ENCODE measurements at regions not wholly inside any gene's neighbourhood (a gene's known extent, or its start where the extent isn't known, plus 50 kb on each side); places are given as distances from the start of the nearest gene placed in this dataset.

DNA sequence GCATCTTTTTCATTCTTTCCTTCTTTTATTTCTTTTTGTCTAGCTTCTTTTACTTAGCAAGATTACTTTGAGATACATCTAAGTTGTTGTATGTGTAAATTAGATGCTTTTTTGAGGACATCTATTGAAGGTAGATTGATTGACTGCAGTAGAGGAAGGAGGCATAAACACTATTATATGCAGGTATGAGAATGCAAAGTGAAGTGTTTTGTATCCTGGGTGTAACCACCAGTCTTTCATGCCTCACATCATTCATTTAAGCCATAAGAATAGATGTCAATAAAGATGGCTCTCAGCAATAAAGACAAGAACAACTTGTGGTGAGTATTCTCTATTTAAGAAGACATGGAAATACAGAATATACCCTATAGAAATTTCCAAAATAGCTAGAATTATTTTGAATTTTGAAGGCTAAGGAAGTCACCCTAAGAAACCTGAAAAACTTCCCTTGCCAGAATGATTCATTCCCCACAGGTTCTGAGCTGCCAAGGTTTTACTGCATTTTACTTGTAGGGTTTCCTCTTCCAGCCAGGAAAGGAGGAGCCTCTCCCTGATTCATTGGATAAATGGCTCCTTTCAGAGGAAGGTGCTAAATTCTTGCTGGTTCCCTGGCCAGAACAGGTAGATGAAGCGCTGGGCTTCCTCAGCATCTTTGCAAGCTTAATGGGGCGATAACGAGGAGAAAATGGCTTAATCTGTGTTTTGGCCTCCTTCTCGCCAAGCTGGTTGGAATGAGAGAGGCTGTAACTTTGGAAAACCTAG lies 279.8 kb upstream of the SLC14A2 start:
- no peaks in the 10 kb centered on the region for H3K36me3 ChIP-seq (ENCODE audit: insufficient read depth, low read length)
- H3K9ac ChIP-seq (ENCODE audit: insufficient read length): no peak overlapping the region
- no peaks in the 10 kb centered on the region for H3K9me3 ChIP-seq (ENCODE audit: low read depth, low read length)
- TF ChIP-seq POLR2AphosphoS5 (IDR thresholded peaks at IDR 0.05; ENCODE audit: borderline replicate concordance, low read depth, low read length): no peak
- no peak for TF ChIP-seq FOXP2 (optimal IDR thresholded peaks at IDR 0.05; ENCODE audit: control extremely low read depth, extremely low read length, insufficient read depth)
- no peak for TF ChIP-seq EZH2 (IDR thresholded peaks at IDR 0.05)
- no peak overlapping the region for H3K27ac ChIP-seq
- no peak for DNase-seq (ENCODE audit: low read depth, low spot score)
- H3K4me3 ChIP-seq: no peak overlapping the region

DNA sequence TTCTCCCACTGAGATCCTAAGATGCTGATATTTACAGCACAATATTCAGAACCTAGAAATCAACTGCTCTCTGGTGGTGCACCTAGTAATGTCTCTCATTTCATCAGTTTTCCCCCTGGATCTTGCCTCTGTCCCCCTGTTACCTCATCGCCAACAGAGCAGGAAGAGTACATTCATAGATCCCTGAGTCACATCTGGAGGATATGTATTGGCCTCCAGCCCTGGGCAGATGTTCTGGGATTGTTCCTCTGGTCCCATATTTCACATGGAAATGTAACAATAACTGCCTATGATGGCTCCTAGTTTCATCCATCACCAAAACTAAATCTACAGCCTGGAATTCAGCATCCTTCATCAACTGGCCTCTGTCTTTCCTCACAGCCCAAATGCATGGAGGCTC lies 278.8 kb upstream of the SLC14A2 start:
- Histone ChIP-seq H3K27ac (no peak overlapping the region), H3K4me3 (no peak overlapping the region), H3K9ac (ENCODE audit: insufficient read length) (no peak overlapping the region), H3K36me3 (ENCODE audit: insufficient read depth, low read length) (no peaks in the 10 kb centered on the region), H3K9me3 (ENCODE audit: low read depth, low read length) (no peaks in the 10 kb centered on the region)
- TF ChIP-seq POLR2AphosphoS5 (IDR thresholded peaks at IDR 0.05; ENCODE audit: borderline replicate concordance, low read depth, low read length) (no peak), FOXP2 (optimal IDR thresholded peaks at IDR 0.05; ENCODE audit: control extremely low read depth, extremely low read length, insufficient read depth) (no peak), EZH2 (IDR thresholded peaks at IDR 0.05) (no peak)
- DNase-seq (ENCODE audit: low read depth, low spot score): no peak

DNA sequence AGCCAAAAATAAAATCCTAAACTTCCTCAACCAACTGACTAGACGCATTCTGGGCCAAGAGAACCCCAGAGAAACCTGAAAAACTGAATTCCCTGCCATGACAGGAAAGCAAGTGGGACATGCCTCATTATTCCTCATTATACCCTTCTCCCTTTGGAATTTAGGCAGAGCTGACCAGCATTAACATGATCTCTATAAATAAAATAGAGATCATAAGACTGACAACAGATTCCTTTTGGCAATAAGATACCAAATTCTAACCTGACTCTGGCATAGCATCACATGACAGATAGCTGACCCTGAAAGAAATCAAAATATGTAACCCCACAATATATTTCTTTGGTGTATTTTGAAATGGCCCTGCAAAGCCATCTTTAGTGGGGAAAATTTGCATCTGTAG lies 277.8 kb upstream of the SLC14A2 start:
- H3K36me3 ChIP-seq (ENCODE audit: insufficient read depth, low read length): no peaks in the 10 kb centered on the region
- no peak for DNase-seq (ENCODE audit: low read depth, low spot score)
- H3K27ac ChIP-seq: no peak overlapping the region
- no peak overlapping the region for H3K9ac ChIP-seq (ENCODE audit: insufficient read length)
- no peaks in the 10 kb centered on the region for H3K9me3 ChIP-seq (ENCODE audit: low read depth, low read length)
- H3K4me3 ChIP-seq: no peak overlapping the region
- TF ChIP-seq EZH2 (IDR thresholded peaks at IDR 0.05) (no peak), POLR2AphosphoS5 (IDR thresholded peaks at IDR 0.05; ENCODE audit: borderline replicate concordance, low read depth, low read length) (no peak), FOXP2 (optimal IDR thresholded peaks at IDR 0.05; ENCODE audit: control extremely low read depth, extremely low read length, insufficient read depth) (no peak)

DNA sequence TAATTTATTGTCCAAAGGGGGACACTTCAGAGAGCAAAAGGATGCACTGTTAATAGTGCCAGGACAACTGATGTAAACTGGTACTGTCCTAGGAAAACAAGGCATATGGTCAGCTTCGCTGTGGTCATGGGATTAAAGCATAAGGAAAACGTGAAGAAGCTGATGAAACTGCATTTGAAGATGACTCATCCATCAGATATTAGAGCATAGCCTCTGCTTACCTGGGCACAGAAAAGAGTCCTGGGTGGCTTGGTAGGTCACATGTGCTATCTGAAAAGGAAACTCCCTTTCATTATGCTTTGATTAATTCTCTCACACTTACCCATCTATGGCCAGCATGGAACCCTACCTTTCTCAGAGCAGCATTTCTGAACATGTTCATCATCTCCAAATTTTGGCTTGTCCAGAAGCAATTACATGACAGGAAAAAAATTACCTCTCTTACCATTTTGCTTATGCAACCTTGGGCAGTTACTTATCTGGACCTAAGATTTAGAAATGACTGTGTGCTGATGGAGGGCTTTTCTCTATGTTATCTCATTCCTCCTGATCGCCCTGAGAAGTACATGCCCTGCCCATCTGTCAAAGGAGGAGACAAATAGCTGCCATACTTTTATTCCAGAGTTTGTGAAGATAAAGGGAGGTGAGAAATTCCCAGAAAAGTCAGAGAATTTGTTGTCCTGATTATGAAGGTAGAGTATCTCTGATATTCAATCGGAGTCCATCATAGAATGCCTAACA lies 275.3 kb upstream of the SLC14A2 start:
- no peak overlapping the region for H3K27ac ChIP-seq
- H3K4me3 ChIP-seq: no peak overlapping the region
- TF ChIP-seq EZH2 (IDR thresholded peaks at IDR 0.05) (no peak), POLR2AphosphoS5 (IDR thresholded peaks at IDR 0.05; ENCODE audit: borderline replicate concordance, low read depth, low read length) (no peak), FOXP2 (optimal IDR thresholded peaks at IDR 0.05; ENCODE audit: control extremely low read depth, extremely low read length, insufficient read depth) (no peak)
- no peak for DNase-seq (ENCODE audit: low read depth, low spot score)
- no peak overlapping the region for H3K9ac ChIP-seq (ENCODE audit: insufficient read length)
- no peaks in the 10 kb centered on the region for H3K9me3 ChIP-seq (ENCODE audit: low read depth, low read length)
- H3K36me3 ChIP-seq (ENCODE audit: insufficient read depth, low read length): no peaks in the 10 kb centered on the region

DNA sequence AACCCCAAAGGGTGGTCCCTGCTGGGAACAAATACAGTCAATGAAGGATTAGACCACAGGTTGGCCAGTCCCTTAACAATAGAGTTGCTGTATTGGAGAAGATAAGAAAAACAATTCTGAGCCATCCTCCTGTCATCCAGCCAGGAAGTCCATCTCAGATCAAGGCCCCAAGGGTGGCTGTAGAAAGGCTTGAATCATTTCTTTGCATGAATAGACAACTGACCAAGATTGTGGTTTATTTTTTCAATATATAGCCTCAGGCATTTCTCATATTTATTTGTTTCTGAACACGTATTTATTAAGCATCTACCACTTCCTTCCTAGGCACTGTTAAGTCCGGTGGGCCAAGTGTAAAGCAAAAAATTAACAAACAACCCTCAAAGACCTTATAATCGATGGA lies 274.4 kb upstream of the SLC14A2 start:
- no peak overlapping the region for H3K4me3 ChIP-seq
- no peak overlapping the region for H3K9ac ChIP-seq (ENCODE audit: insufficient read length)
- no peak overlapping the region for H3K27ac ChIP-seq
- no peak for DNase-seq (ENCODE audit: low read depth, low spot score)
- no peaks in the 10 kb centered on the region for H3K36me3 ChIP-seq (ENCODE audit: insufficient read depth, low read length)
- H3K9me3 ChIP-seq (ENCODE audit: low read depth, low read length): no peaks in the 10 kb centered on the region
- TF ChIP-seq POLR2AphosphoS5 (IDR thresholded peaks at IDR 0.05; ENCODE audit: borderline replicate concordance, low read depth, low read length): no peak
- TF ChIP-seq EZH2 (IDR thresholded peaks at IDR 0.05): no peak
- TF ChIP-seq FOXP2 (optimal IDR thresholded peaks at IDR 0.05; ENCODE audit: control extremely low read depth, extremely low read length, insufficient read depth): no peak

DNA sequence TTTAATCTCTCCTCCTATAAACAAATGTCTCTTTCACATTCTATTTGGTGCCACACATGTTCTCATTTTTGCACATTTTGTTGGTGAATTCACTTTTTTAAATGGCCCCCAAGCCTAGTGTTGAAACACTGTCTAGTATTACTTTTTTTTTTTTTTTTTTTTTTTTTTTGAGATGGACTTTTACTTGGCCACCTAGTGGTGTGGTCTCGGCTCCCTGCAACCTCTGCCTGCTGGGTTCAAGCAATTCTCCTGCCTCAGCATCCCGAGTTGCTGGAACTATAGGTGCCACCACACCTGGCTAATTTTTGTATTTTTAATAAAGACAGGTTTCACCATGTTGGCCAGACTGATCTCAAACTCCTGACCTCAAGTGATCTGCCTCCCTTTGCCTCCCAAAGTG lies 273.8 kb upstream of the SLC14A2 start:
- no peak for DNase-seq (ENCODE audit: low read depth, low spot score)
- H3K9ac ChIP-seq (ENCODE audit: insufficient read length): no peak overlapping the region
- no peak overlapping the region for H3K27ac ChIP-seq
- H3K36me3 ChIP-seq (ENCODE audit: insufficient read depth, low read length): no peaks in the 10 kb centered on the region
- TF ChIP-seq POLR2AphosphoS5 (IDR thresholded peaks at IDR 0.05; ENCODE audit: borderline replicate concordance, low read depth, low read length): no peak
- no peak for TF ChIP-seq EZH2 (IDR thresholded peaks at IDR 0.05)
- no peak for TF ChIP-seq FOXP2 (optimal IDR thresholded peaks at IDR 0.05; ENCODE audit: control extremely low read depth, extremely low read length, insufficient read depth)
- H3K9me3 ChIP-seq (ENCODE audit: low read depth, low read length): no peaks in the 10 kb centered on the region
- no peak overlapping the region for H3K4me3 ChIP-seq

DNA sequence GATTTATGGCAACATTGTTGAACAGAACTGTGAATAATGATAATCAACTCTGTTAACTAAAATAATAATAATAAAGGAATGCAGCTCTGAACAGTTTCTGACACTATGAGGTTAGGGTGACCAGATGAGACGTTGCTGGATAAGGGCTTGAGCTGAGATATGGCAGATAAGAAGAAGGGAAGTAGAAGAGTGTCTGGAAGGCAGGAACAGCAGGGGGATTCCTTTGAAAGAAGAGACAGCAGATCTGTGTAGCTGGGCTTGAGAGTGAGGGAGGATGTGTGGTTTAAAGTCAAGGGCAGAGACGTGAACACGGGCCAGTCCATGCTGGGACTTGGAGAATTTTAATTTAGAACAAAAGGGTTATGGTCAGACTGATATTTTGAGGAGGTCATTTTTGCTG lies 273.1 kb upstream of the SLC14A2 start:
- H3K4me3 ChIP-seq: no peak overlapping the region
- no peaks in the 10 kb centered on the region for H3K9me3 ChIP-seq (ENCODE audit: low read depth, low read length)
- no peak overlapping the region for H3K9ac ChIP-seq (ENCODE audit: insufficient read length)
- H3K27ac ChIP-seq: no peak overlapping the region
- no peaks in the 10 kb centered on the region for H3K36me3 ChIP-seq (ENCODE audit: insufficient read depth, low read length)
- DNase-seq (ENCODE audit: low read depth, low spot score): no peak
- TF ChIP-seq EZH2 (IDR thresholded peaks at IDR 0.05) (no peak), POLR2AphosphoS5 (IDR thresholded peaks at IDR 0.05; ENCODE audit: borderline replicate concordance, low read depth, low read length) (no peak), FOXP2 (optimal IDR thresholded peaks at IDR 0.05; ENCODE audit: control extremely low read depth, extremely low read length, insufficient read depth) (no peak)

DNA sequence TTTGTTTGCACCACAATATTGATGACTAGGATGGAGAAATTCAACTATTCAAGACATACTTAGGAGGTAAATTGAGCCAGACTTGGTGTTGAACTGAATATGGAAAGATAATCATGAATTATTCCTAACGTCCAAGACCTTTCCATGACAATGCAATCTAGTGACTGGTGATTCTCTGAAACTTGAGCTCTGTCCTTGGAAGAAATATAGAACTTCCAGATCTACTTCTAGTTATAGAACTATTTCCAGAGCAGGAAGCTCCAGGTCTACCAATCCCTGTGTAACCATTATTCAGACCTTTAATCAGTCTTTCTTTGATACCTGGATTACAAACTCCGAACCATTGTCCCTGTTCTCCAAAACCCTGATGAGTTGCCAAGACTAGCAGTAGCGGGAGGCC lies 272.6 kb upstream of the SLC14A2 start:
- H3K4me3 ChIP-seq: no peak overlapping the region
- no peak overlapping the region for H3K9ac ChIP-seq (ENCODE audit: insufficient read length)
- no peak for DNase-seq (ENCODE audit: low read depth, low spot score)
- no peaks in the 10 kb centered on the region for H3K9me3 ChIP-seq (ENCODE audit: low read depth, low read length)
- no peaks in the 10 kb centered on the region for H3K36me3 ChIP-seq (ENCODE audit: insufficient read depth, low read length)
- H3K27ac ChIP-seq: no peak overlapping the region
- TF ChIP-seq POLR2AphosphoS5 (IDR thresholded peaks at IDR 0.05; ENCODE audit: borderline replicate concordance, low read depth, low read length) (no peak), EZH2 (IDR thresholded peaks at IDR 0.05) (no peak), FOXP2 (optimal IDR thresholded peaks at IDR 0.05; ENCODE audit: control extremely low read depth, extremely low read length, insufficient read depth) (no peak)
